Esophagus muscularis mucosa (tissue), 3 donors: ENCODE measurements at regions not wholly inside any gene's neighbourhood (a gene's known extent, or its start where the extent isn't known, plus 50 kb on each side); places are given as distances from the start of the nearest gene placed in this dataset.

Source experiments
- EP300 ChIP-seq: sonication (generic); formaldehyde crosslinking; IDR thresholded peaks from one replicate; pipeline ENCODE4 v1.6.1; 2017; ENCODE audit warnings: antibody characterized with exemption
- POLR2A ChIP-seq: fragments of 450-650 bp; IDR thresholded peaks from one replicate; pipeline ENCODE4 v1.6.1; 2017; ENCODE audit warnings: antibody characterized with exemption, moderate library complexity, mild to moderate bottlenecking, low read depth
- POLR2AphosphoS5 ChIP-seq, 2 donors: sonication (generic); formaldehyde crosslinking; IDR thresholded peaks; one replicate each; pipeline ENCODE4 v1.6.1; 2017; ENCODE audit warnings: antibody characterized with exemption in 2 of 2

GRCh38 chr4:110897784-110898183, 274.9 kb upstream of the PITX2 start:
- no peak for TF ChIP-seq POLR2A
- no peak for TF ChIP-seq POLR2AphosphoS5 (IDR thresholded peaks at IDR 0.05)
- TF ChIP-seq EP300 = no peak
